GM12891 (cell line): ENCODE measurements at regions not wholly inside any gene's neighbourhood (a gene's known extent, or its start where the extent isn't known, plus 50 kb on each side); places are given as distances from the start of the nearest gene placed in this dataset.

Experiments used
- PAX5 ChIP-seq: IDR thresholded peaks from 2 replicates; pipeline ENCODE4 v1.6.1; 2011; ENCODE audit warnings: low read length, moderate library complexity, mild to moderate bottlenecking; ENCODE audit not compliant: insufficient read depth, severe bottlenecking
- POLR2A ChIP-seq: IDR thresholded peaks from 2 replicates; pipeline ENCODE4 v1.6.1; 2011; ENCODE audit warnings: low read depth, low read length, control low read depth
- POLR2AphosphoS5 ChIP-seq: IDR thresholded peaks from 2 replicates; pipeline ENCODE4 v1.6.1; 2011; ENCODE audit warnings: low read depth, low read length, control low read depth
- POU2F2 ChIP-seq: IDR thresholded peaks from 2 replicates; pipeline ENCODE4 v1.6.1; 2011; ENCODE audit warnings: low read depth, mild to moderate bottlenecking, control low read depth, low read length, moderate library complexity
- TAF1 ChIP-seq: IDR thresholded peaks from 2 replicates; pipeline ENCODE4 v1.6.1; 2011; ENCODE audit warnings: low read depth, low read length, control low read depth

- TF ChIP-seq POLR2A (no peak), TAF1 (no peak), POLR2AphosphoS5 (no peak), POU2F2 (no peak), PAX5 (no peak)
Measured at GRCh38 chr2:142286618-142287017, 155.8 kb upstream of the LRP1B start.
